ENCODE measurements at regions not wholly inside any gene's neighbourhood (a gene's known extent, or its start where the extent isn't known, plus 50 kb on each side); places are given as distances from the start of the nearest gene placed in this dataset.

- TF ChIP-seq ZNF609 (CRISPR knock-in tag; IDR thresholded peaks at IDR 0.05; ENCODE audit: borderline replicate concordance) (no peak), CBFB (CRISPR knock-in tag; IDR thresholded peaks at IDR 0.05) (no peak)
These were observed 264.5 kb upstream of the BMP2 start (continued) for GRCh38 chr20:6502999-6503398.

- no peaks in the 10 kb centered on the region for H4K20me1 ChIP-seq (ENCODE audit: insufficient read depth, low read length)
- H3K4me3 ChIP-seq (replicated peaks in 1 of 3; ENCODE audit: insufficient read depth in 1 of 3, low read depth in 2 of 3, low read length in 3 of 3): no peak overlapping the region
- WGBS (ENCODE audit: low lambda C conversion rate): 4% methylated on average over 2 of the region's 2 CpGs
- no peaks in the 10 kb centered on the region for H3K27me3 ChIP-seq (ENCODE audit: control insufficient read depth in 1 of 2, insufficient read depth in 2 of 2, low read length in 2 of 2)
- no peaks in the 10 kb centered on the region for H3K9me3 ChIP-seq (ENCODE audit: low read length)
- in situ Hi-C loops (cut with HindIII; ENCODE audit: extremely low pct_ligation_motif_present, low pct_unique_long_range_greater_than_20kb) (no loop called here), intact Hi-C loops (cut with micrococcal nuclease; ENCODE audit: unreplicated experiment) (no loop called here)
- no peaks in the 10 kb centered on the region for H3K4me1 ChIP-seq (ENCODE audit: insufficient read depth, low read length)
- H3K9ac ChIP-seq (ENCODE audit: insufficient read depth, low read depth, low read length): no peak overlapping the region
- no peak overlapping the region for H2AFZ ChIP-seq (ENCODE audit: low read length)
- ATAC-seq (no peak), FAIRE-seq (no peak), DNase-seq (ENCODE audit: low spot score) (no peak)
- ChIA-PET CTCF (ENCODE audit: low intra/inter-chr PET ratio, low total read pairs) (no interaction called here), POLR2A (no interaction called here)
- TF ChIP-seq TFDP1 (CRISPR knock-in tag; IDR thresholded peaks at IDR 0.05; ENCODE audit: borderline replicate concordance): no peak
- no peak for TF ChIP-seq ZNF124 (CRISPR knock-in tag; IDR thresholded peaks at IDR 0.05)
- no peak for TF ChIP-seq ZNF589 (CRISPR knock-in tag; conservative IDR thresholded peaks at IDR 0.05)
- no peak for TF ChIP-seq ZNF101 (CRISPR knock-in tag; IDR thresholded peaks at IDR 0.05; ENCODE audit: borderline replicate concordance, low read depth)
- TF ChIP-seq ZNF674 (CRISPR knock-in tag; IDR thresholded peaks at IDR 0.05; ENCODE audit: low read depth): no peak
- TF ChIP-seq USF2 (IDR thresholded peaks at IDR 0.05; ENCODE audit: low read depth, low read length): no peak
- no peak for TF ChIP-seq USF2 (CRISPR knock-in tag; IDR thresholded peaks at IDR 0.05; ENCODE audit: borderline replicate concordance)
- TF ChIP-seq ZNF615 (CRISPR knock-in tag; IDR thresholded peaks at IDR 0.05; ENCODE audit: borderline replicate concordance): no peak
- TF ChIP-seq ZNF547 (CRISPR knock-in tag; IDR thresholded peaks at IDR 0.05): no peak
- no peak for TF ChIP-seq GFI1 (CRISPR knock-in tag; IDR thresholded peaks at IDR 0.05; ENCODE audit: borderline replicate concordance)
- no peak for TF ChIP-seq POLR2G (IDR thresholded peaks at IDR 0.05; ENCODE audit: low read depth, low read length)
- no peak for TF ChIP-seq ZMYM2 (CRISPR knock-in tag; IDR thresholded peaks at IDR 0.05)
- H3K4me2 ChIP-seq (ENCODE audit: low read depth, low read length): no peak overlapping the region
- H3K36me3 ChIP-seq (replicated peaks in 1 of 2; ENCODE audit: control insufficient read depth in 1 of 2, insufficient read depth in 2 of 2, low read length in 2 of 2): no peaks in the 10 kb centered on the region
- no peak overlapping the region for H3K27ac ChIP-seq (ENCODE audit: extremely low read length, insufficient read depth, low read length)
- no TSS peak for BruUV-seq (replicated peaks)
- H3K79me2 ChIP-seq (ENCODE audit: insufficient read depth, low read length): no peaks in the 10 kb centered on the region
These were observed 265.3 kb upstream of the BMP2 start for GRCh38 chr20:6502219-6502618.
